Hepatocyte (in vitro differentiated cells): ENCODE measurements at regions not wholly inside any gene's neighbourhood (a gene's known extent, or its start where the extent isn't known, plus 50 kb on each side); places are given as distances from the start of the nearest gene placed in this dataset.

Source experiments
- CTCF ChIP-seq: fragments of 200-600 bp; sonication (generic); IDR thresholded peaks from 2 replicates; pipeline ENCODE4 v1.5.1; 2016; ENCODE audit warnings: antibody characterized with exemption, mild to moderate bottlenecking; ENCODE audit not compliant: poor library complexity
- EZH2 ChIP-seq: fragments of 200-600 bp; sonication (generic); IDR thresholded peaks from 2 replicates; pipeline ENCODE4 v1.6.1; 2016; ENCODE audit warnings: antibody characterized with exemption, mild to moderate bottlenecking, borderline replicate concordance
- EZH2phosphoT487 ChIP-seq: fragments of 200-600 bp; sonication (generic); IDR thresholded peaks from one replicate; pipeline ENCODE4 v1.6.1; 2018; ENCODE audit warnings: antibody characterized with exemption, mild to moderate bottlenecking, low read depth, moderate library complexity; ENCODE audit not compliant: unreplicated experiment, severe bottlenecking

DNA sequence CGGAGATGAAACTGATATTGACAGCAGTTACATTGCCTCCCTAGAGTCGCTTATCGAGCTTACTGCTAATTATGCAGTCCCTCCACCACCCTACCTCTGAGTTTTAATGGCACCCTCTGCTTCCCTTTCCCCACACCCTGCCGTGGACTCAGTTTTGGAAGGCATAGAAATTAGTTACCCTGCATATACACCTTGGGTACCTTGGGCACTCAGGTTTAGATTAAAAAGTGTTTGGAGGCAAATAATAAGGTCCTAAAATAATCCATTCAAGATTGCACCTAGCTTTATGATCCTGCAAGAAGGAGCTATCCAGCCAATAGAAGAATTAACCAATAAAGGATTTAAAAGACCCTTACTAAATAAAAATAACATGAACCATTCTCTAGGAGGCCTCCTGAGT, 117.8 kb upstream of the AGBL1 start:
- TF ChIP-seq CTCF (no peak), EZH2phosphoT487 (no peak), EZH2 (no peak)
